ENCODE measurements at regions not wholly inside any gene's neighbourhood (a gene's known extent, or its start where the extent isn't known, plus 50 kb on each side); places are given as distances from the start of the nearest gene placed in this dataset.
"Not testable (repeated sequence)": the region's sequence is repeated elsewhere in the genome, so short reads cannot be mapped to it uniquely, and the experiment has no call there.

GRCh38 chr21:30104241-30104640, 62.4 kb downstream of the CLDN17 start:
- no peak overlapping the region for H3K4me3 ChIP-seq (ENCODE audit: low read depth, low read length)
- no peak for DNase-seq (ENCODE audit: low read depth)

GRCh38 chr21:30102871-30103270, 63.7 kb downstream of the CLDN17 start:
- no peak overlapping the region for H3K4me3 ChIP-seq (ENCODE audit: low read depth, low read length)
- no peak for DNase-seq (ENCODE audit: low read depth)

GRCh38 chr21:30101967-30102366, 64.6 kb downstream of the CLDN17 start:
- no peak overlapping the region for H3K4me3 ChIP-seq (ENCODE audit: low read depth, low read length)

GRCh38 chr21:30097791-30098190, 68.8 kb downstream of the CLDN17 start:
- no peak overlapping the region for H3K4me3 ChIP-seq (ENCODE audit: low read depth, low read length)
- DNase-seq (ENCODE audit: low read depth) = no peak

More at GRCh38 chr21:30101967-30102366, 64.6 kb downstream of the CLDN17 start:
- DNase-seq (ENCODE audit: low read depth) = no peak

GRCh38 chr21:30083225-30083945, 83.2 kb downstream of the CLDN17 start:
- no peak overlapping the region for H3K4me3 ChIP-seq (ENCODE audit: low read depth, low read length)
- DNase-seq (ENCODE audit: low read depth) = no peak

- DNase-seq (ENCODE audit: low read depth) = no peak
- H3K4me3 ChIP-seq (ENCODE audit: low read depth, low read length) = no peak overlapping the region
Measured at GRCh38 chr21:30081506-30081905, 85.1 kb downstream of the CLDN17 start.

- no peak overlapping the region for H3K4me3 ChIP-seq (ENCODE audit: low read depth, low read length)
- DNase-seq (ENCODE audit: low read depth) = peak; percentile 11
Measured at GRCh38 chr21:30072496-30072895, 94.1 kb downstream of the CLDN17 start.

GRCh38 chr21:30058928-30059327, 107.7 kb downstream of the CLDN17 start:
- no peak for DNase-seq (ENCODE audit: low read depth)
- H3K4me3 ChIP-seq (ENCODE audit: low read depth, low read length) = no peak overlapping the region

- DNase-seq (ENCODE audit: low read depth) = no peak
- no peak overlapping the region for H3K4me3 ChIP-seq (ENCODE audit: low read depth, low read length)
Measured at GRCh38 chr21:30057108-30057507, 109.5 kb downstream of the CLDN17 start.

GRCh38 chr21:30048570-30048969, 108.8 kb upstream of the GRIK1 start:
- no peak for DNase-seq (ENCODE audit: low read depth)

GRCh38 chr21:30044447-30045064, 104.8 kb upstream of the GRIK1 start:
- no peak for DNase-seq (ENCODE audit: low read depth)
- H3K4me3 ChIP-seq (ENCODE audit: low read depth, low read length) = no peak overlapping the region

More at GRCh38 chr21:30048570-30048969, 108.8 kb upstream of the GRIK1 start:
- H3K4me3 ChIP-seq (ENCODE audit: low read depth, low read length) = no peak overlapping the region

GRCh38 chr21:30042443-30042842, 102.6 kb upstream of the GRIK1 start:
- DNase-seq (ENCODE audit: low read depth) = no peak
- H3K4me3 ChIP-seq (ENCODE audit: low read depth, low read length) = no peak overlapping the region

GRCh38 chr21:30033441-30033840, 93.6 kb upstream of the GRIK1 start:
- DNase-seq (ENCODE audit: low read depth) = no peak
- H3K4me3 ChIP-seq (ENCODE audit: low read depth, low read length) = no peak overlapping the region

GRCh38 chr21:30030416-30030815, 90.6 kb upstream of the GRIK1 start:
- no peak overlapping the region for H3K4me3 ChIP-seq (ENCODE audit: low read depth, low read length)
- no peak for DNase-seq (ENCODE audit: low read depth)

GRCh38 chr21:30028537-30028936, 88.7 kb upstream of the GRIK1 start:
- DNase-seq (ENCODE audit: low read depth) = no peak
- no peak overlapping the region for H3K4me3 ChIP-seq (ENCODE audit: low read depth, low read length)

- no peak for DNase-seq (ENCODE audit: low read depth)
- H3K4me3 ChIP-seq (ENCODE audit: low read depth, low read length) = no peak overlapping the region
Measured at GRCh38 chr21:30027986-30028385, 88.2 kb upstream of the GRIK1 start.

GRCh38 chr21:30023056-30023455, 83.3 kb upstream of the GRIK1 start:
- H3K4me3 ChIP-seq (ENCODE audit: low read depth, low read length); DNase-seq (ENCODE audit: low read depth): not testable (repeated sequence)

- H3K4me3 ChIP-seq (ENCODE audit: low read depth, low read length) = no peak overlapping the region
- DNase-seq (ENCODE audit: low read depth) = no peak
Measured at GRCh38 chr21:30014886-30015285, 75.1 kb upstream of the GRIK1 start.

- H3K4me3 ChIP-seq (ENCODE audit: low read depth, low read length) = no peak overlapping the region
- no peak for DNase-seq (ENCODE audit: low read depth)
Measured at GRCh38 chr21:29991624-29992023, 51.8 kb upstream of the GRIK1 start.

- H3K4me3 ChIP-seq (ENCODE audit: low read depth, low read length) = no peak overlapping the region
- no peak for DNase-seq (ENCODE audit: low read depth)
Measured at GRCh38 chr21:29989634-29990234, 49.9 kb upstream of the GRIK1 start.
